Prostate gland (tissue), 2 donors: ENCODE measurements at regions not wholly inside any gene's neighbourhood (a gene's known extent, or its start where the extent isn't known, plus 50 kb on each side); places are given as distances from the start of the nearest gene placed in this dataset.

Source experiments
- DNase-seq: peaks from one replicate; pipeline ENCODE4 v3.0.0-alpha.2; 2019; ENCODE audit warnings: low spot score
- H3K27ac ChIP-seq, 2 donors: fragments of 200-600 bp; sonication (generic); 2 replicates each; pipeline ENCODE4 v1.5.1; 2017 to 2019
- H3K27me3 ChIP-seq: fragments of 200-600 bp; sonication (generic); replicated peaks from 2 replicates; pipeline ENCODE4 v1.5.1; 2019; ENCODE audit not compliant: insufficient read depth
- H3K36me3 ChIP-seq, 2 donors: fragments of 200-600 bp; sonication (generic); 1 replicate in 1 of 2; 2 replicates in 1 of 2; pipeline versions ENCODE4 v1.5.1 to v1.8.1; 2017 to 2019
- H3K4me1 ChIP-seq: fragments of 200-600 bp; sonication (generic); replicated peaks from 2 replicates; pipeline ENCODE4 v1.5.1; 2019
- H3K4me3 ChIP-seq, 2 donors: fragments of 200-600 bp; sonication (generic); 2 replicates each; pipeline ENCODE4 v1.5.1; 2017 to 2019
- H3K9me3 ChIP-seq: fragments of 200-600 bp; sonication (generic); 2 replicates; pipeline ENCODE4 v1.5.1; 2017
- POLR2A ChIP-seq: fragments of 450-650 bp; IDR thresholded peaks from one replicate; pipeline ENCODE4 v1.6.1; 2016; ENCODE audit warnings: antibody characterized with exemption, mild to moderate bottlenecking
- POLR2AphosphoS5 ChIP-seq: sonication (generic); formaldehyde crosslinking; IDR thresholded peaks from one replicate; pipeline ENCODE4 v1.6.1; 2017; ENCODE audit warnings: antibody characterized with exemption
- WGBS: methylation state at CpG from one replicate; pipeline ENCODE4 v1.1.5; 2018; 5-methylcytosine and 5-hydroxymethylcytosine counted together
- intact Hi-C: fragments of 100-400 bp; cut with DNase I; formaldehyde crosslinking; loops from one replicate; pipeline ENCODE4 v1.14.2; 2022
- TF ChIP-seq, protein P1 (sequence below), 4 experiments: fragments of 200-600 bp in 2 of 4; fragments of 450-650 bp in 2 of 4; sonication (generic) in 2 of 4; IDR thresholded peaks; 1 replicate in 3 of 4; 2 replicates in 1 of 4; pipeline ENCODE4 v1.5.1; 2016 to 2019; ENCODE audit warnings: antibody characterized with exemption in 4 of 4, mild to moderate bottlenecking in 2 of 4, moderate library complexity in 2 of 4

DNA sequence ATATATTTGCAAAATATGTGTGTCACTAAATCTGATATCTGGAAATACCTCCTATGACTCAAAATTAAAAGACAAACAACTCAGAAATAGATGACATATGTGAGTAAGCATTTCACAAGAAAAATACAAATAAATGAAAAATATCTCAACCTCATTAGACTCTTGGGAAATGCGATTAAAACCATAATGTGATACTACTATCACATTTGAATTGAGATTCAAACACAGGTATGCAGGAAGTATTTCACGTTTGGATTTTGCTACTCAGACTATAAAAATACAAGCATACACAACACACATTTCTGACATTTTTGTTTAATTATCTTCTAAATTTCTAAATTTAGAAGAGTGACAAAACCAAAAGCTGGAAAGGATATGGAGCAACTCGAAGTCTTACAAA, 811.9 kb upstream of the LRRC4C start:
- intact Hi-C loops = no loop called here
- Histone ChIP-seq H3K27ac (no peak overlapping the region), H3K4me3 (no peak overlapping the region), H3K4me1 (no peaks in the 10 kb centered on the region), H3K27me3 (no peaks in the 10 kb centered on the region), H3K36me3 (no peaks in the 10 kb centered on the region), H3K9me3 (no peaks in the 10 kb centered on the region)
- DNase-seq = no peak
- TF ChIP-seq, protein P1, sequence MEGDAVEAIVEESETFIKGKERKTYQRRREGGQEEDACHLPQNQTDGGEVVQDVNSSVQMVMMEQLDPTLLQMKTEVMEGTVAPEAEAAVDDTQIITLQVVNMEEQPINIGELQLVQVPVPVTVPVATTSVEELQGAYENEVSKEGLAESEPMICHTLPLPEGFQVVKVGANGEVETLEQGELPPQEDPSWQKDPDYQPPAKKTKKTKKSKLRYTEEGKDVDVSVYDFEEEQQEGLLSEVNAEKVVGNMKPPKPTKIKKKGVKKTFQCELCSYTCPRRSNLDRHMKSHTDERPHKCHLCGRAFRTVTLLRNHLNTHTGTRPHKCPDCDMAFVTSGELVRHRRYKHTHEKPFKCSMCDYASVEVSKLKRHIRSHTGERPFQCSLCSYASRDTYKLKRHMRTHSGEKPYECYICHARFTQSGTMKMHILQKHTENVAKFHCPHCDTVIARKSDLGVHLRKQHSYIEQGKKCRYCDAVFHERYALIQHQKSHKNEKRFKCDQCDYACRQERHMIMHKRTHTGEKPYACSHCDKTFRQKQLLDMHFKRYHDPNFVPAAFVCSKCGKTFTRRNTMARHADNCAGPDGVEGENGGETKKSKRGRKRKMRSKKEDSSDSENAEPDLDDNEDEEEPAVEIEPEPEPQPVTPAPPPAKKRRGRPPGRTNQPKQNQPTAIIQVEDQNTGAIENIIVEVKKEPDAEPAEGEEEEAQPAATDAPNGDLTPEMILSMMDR (IDR thresholded peaks at IDR 0.05) = no peak
- no peak for TF ChIP-seq POLR2A
- no peak for TF ChIP-seq POLR2AphosphoS5
- WGBS = 78% methylated on average over 3 of the region's 3 CpGs

DNA sequence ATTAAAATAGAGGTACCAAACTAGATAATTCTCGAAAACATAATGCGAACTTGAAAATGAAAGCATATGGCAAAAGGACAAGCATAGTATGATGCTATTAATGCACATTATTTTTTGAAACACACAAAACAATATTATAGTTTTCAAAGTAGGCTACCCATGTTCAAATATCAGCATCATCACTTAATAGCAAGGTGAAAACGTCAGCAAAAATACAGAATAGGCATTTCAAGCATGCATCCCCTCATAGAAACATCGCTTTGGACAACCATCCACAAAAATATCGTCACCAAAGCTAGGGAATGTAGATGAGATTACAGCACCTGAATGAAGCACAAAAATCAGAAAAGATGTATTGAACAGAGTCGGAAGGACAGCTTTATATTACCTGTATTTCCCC, 814.5 kb upstream of the LRRC4C start:
- no peaks in the 10 kb centered on the region for H3K27me3 ChIP-seq
- H3K4me1 ChIP-seq = no peaks in the 10 kb centered on the region
- intact Hi-C loops = no loop called here
- H3K27ac ChIP-seq = no peak overlapping the region
- no peak for TF ChIP-seq POLR2AphosphoS5
- TF ChIP-seq, protein P1 (IDR thresholded peaks at IDR 0.05) = no peak
- TF ChIP-seq POLR2A = no peak
- WGBS = 92% methylated on average over 6 of the region's 6 CpGs
- no peak overlapping the region for H3K4me3 ChIP-seq
- H3K9me3 ChIP-seq = no peaks in the 10 kb centered on the region
- no peak for DNase-seq
- no peaks in the 10 kb centered on the region for H3K36me3 ChIP-seq

DNA sequence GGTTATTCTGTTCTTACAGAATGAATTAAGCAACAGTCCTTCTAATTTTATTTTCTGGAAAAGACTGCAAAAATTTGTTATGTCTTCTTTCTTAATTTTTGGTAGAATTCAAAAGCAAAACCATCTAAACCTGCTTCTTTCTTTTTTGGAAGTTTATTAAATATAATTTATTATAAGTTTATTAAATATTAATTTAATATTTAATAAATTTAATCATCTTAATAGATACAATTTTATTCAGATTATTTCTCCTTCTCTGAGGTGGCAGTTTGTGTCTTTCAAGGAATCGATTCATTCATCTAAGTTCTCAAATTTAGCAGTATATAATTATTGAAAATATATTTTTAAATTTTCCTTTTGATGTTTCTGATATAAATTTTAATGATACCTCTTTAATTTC, 837.5 kb upstream of the LRRC4C start:
- 92% methylated on average over 1 of the region's 1 CpG for WGBS
- H3K9me3 ChIP-seq = no peaks in the 10 kb centered on the region
- no peak overlapping the region for H3K4me3 ChIP-seq
- H3K27ac ChIP-seq = no peak overlapping the region
- no peaks in the 10 kb centered on the region for H3K36me3 ChIP-seq
- TF ChIP-seq, protein P1 (IDR thresholded peaks at IDR 0.05) = no peak
- TF ChIP-seq POLR2AphosphoS5 (no peak), POLR2A (no peak)
- H3K4me1 ChIP-seq = no peaks in the 10 kb centered on the region
- intact Hi-C loops = no loop called here
- DNase-seq = no peak
- H3K27me3 ChIP-seq = no peaks in the 10 kb centered on the region

DNA sequence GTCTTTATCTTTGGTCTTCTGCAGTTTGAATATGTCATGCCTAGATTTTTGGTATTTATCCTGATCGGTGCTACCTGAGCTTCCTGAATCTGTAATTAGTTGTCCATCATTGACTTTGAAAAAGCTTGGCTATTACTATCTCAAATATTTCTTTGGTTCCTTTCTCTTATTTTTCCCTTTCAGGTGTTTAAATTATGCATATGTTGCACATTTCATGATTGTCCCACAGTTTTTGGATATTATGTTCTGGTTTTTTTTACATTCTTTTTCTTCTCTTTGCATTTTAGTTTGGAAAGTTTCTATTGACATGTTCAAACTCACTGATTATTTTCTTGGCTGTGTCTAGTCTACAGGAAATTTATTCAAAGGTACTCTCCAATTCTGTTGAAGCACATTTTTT, 840.3 kb upstream of the LRRC4C start:
- Histone ChIP-seq H3K4me3 (no peak overlapping the region), H3K9me3 (no peaks in the 10 kb centered on the region), H3K27ac (no peak overlapping the region), H3K4me1 (no peaks in the 10 kb centered on the region), H3K27me3 (no peaks in the 10 kb centered on the region), H3K36me3 (no peaks in the 10 kb centered on the region)
- intact Hi-C loops = no loop called here
- WGBS = 89% methylated on average over 1 of the region's 1 CpG
- DNase-seq = no peak
- TF ChIP-seq, protein P1 (IDR thresholded peaks at IDR 0.05) = no peak
- no peak for TF ChIP-seq POLR2A
- no peak for TF ChIP-seq POLR2AphosphoS5

DNA sequence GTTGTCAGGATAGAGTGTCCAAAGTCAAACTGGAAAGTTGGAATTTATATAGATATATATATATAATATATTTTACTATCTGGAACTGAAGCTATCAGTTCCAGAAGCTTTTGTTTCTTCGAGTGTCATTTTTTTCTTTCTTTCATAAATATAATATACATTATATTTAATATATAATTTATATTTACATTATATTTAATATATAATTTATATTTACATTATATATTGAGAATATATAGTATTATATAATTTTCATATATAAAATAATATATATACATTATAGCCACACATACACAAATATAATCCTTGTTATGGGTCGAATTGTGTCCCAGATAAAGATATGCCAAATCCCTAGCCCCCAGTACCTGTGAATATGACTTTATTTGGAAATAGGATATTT, 842.3 kb upstream of the LRRC4C start:
- no peak overlapping the region for H3K4me3 ChIP-seq
- no peak overlapping the region for H3K27ac ChIP-seq
- H3K27me3 ChIP-seq = no peaks in the 10 kb centered on the region
- DNase-seq = no peak
- TF ChIP-seq POLR2AphosphoS5 (no peak), POLR2A (no peak)
- TF ChIP-seq, protein P1 (IDR thresholded peaks at IDR 0.05) = no peak
- no peaks in the 10 kb centered on the region for H3K4me1 ChIP-seq
- WGBS = 92% methylated on average over 2 of the region's 2 CpGs
- H3K36me3 ChIP-seq = no peaks in the 10 kb centered on the region
- no peaks in the 10 kb centered on the region for H3K9me3 ChIP-seq
- intact Hi-C loops = no loop called here
